GM19467 (cell line): ENCODE measurements at regions not wholly inside any gene's neighbourhood (a gene's known extent, or its start where the extent isn't known, plus 50 kb on each side); places are given as distances from the start of the nearest gene placed in this dataset.
"Not testable (repeated sequence)": the region's sequence is repeated elsewhere in the genome, so short reads cannot be mapped to it uniquely, and the experiment has no call there.

Experiments used
- ATAC-seq: cut with Tn5 transposase; IDR thresholded peaks from one replicate; pipeline ENCODE4 v1.9.1; 2021; ENCODE audit warnings: mild to moderate bottlenecking, moderate library complexity; ENCODE audit not compliant: unreplicated experiment

DNA sequence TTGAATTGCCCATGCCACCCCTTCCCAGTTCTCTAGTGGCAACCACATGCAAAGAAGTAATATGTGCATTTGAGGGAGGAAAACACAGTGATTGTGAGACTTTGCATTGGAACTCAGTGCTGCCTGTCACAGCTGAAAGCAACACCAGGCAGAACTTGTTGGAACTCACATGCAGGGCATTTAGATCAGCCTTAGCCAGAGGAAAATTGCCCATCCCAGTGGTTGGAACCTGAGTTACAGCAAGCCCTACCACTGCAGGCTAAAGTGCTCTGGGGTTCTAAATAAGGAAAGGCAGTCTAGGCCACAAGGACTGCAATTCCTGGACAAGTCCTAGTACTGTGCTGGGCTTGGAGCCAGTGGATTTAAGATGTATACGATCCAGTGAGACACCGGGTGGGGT lies 245.3 kb upstream of the UFL1 start:
- ATAC-seq: no peak

DNA sequence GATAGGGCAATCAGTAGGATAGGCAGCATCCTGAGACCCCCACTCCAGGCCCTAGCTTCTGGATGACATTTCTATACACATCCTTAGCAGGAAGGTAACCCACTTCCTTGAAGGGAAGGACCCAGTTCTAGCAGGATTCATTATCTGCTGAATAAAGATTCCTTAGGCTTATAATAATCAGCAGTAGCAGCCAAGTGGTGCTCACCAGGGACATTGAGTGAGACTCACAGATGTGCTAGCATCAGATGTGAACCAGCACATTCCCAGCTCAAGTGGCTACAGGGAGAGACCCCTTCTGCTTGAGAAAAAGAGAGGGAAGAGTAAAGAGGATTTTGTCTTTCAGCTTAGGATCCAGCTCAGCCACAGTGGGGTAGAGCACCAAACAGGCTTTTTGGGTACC lies 244.8 kb upstream of the UFL1 start:
- no peak for ATAC-seq

- ATAC-seq: no peak
Measured at GRCh38 chr6:96279084-96279483, 242.5 kb upstream of the UFL1 start.

- no peak for ATAC-seq
Measured at GRCh38 chr6:96286503-96286902, 235.1 kb upstream of the UFL1 start.

- no peak for ATAC-seq
Measured at GRCh38 chr6:96299525-96299924, 222.1 kb upstream of the UFL1 start.

GRCh38 chr6:96301023-96301422 lies 220.6 kb upstream of the UFL1 start:
- ATAC-seq: no peak

GRCh38 chr6:96301781-96302180 lies 219.8 kb upstream of the UFL1 start:
- ATAC-seq: no peak

DNA sequence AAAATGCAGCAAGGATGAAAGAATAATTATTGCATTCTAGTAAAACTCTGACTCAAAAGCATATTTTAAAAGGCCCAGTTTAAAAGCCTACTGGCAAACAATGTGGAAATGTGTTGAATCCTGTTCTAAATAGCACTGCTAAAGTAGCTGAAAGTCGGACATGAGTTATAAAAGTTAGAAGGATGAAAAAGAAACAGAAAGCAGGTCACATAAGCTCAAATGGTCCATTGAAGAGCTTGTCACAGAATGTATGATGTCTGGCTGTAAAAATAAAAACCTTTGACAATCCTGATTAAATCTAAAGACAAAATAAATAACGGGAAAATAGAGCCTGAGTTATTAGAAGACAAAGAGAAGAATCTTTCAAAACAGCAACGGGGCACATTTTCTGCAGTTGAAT lies 218.6 kb upstream of the UFL1 start:
- ATAC-seq: no peak

DNA sequence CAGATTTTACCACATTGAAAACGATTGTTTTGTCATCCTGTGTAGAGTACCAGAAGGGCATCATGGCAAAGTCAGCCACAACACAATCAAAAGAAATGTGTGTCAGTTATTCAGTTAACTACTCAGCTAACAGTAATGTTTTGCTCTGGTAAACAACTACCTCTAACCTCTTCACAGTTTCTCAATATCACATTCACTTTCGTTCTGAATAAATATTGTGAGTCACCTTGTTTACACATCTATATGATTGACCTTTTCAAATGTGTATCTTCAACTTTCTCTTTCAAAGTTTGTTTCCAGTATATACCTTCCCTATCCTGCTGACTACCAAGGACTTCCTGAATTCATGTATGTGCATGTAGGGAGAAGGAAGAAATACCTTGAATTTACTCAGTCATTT lies 216.6 kb upstream of the UFL1 start:
- peak; percentile 88 for ATAC-seq

- no peak for ATAC-seq
Measured at GRCh38 chr6:96330884-96331283, 190.7 kb upstream of the UFL1 start.

DNA sequence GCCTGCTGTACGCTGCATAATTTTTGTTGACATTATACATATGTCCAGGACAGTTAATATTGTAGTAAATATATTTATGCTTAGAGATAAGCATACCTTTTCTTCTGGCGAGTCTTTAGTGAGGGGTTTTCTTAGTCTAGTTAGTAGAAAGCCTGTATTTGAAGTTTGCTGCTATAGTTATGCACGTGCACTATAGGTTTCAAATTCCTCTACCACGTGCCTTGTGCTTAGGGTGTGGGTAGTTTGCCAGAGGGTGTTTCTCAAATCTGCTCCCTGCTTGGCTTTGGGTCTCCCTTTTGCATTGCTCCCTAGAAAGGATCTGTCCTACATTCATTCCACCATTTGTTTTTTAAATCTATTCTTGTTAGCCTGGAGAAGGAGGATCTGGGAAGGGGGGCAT lies 181.4 kb upstream of the UFL1 start:
- ATAC-seq: no peak

GRCh38 chr6:96345501-96345900 lies 176.1 kb upstream of the UFL1 start:
- ATAC-seq: no peak

GRCh38 chr6:96381246-96381645 lies 140.4 kb upstream of the UFL1 start:
- no peak for ATAC-seq

DNA sequence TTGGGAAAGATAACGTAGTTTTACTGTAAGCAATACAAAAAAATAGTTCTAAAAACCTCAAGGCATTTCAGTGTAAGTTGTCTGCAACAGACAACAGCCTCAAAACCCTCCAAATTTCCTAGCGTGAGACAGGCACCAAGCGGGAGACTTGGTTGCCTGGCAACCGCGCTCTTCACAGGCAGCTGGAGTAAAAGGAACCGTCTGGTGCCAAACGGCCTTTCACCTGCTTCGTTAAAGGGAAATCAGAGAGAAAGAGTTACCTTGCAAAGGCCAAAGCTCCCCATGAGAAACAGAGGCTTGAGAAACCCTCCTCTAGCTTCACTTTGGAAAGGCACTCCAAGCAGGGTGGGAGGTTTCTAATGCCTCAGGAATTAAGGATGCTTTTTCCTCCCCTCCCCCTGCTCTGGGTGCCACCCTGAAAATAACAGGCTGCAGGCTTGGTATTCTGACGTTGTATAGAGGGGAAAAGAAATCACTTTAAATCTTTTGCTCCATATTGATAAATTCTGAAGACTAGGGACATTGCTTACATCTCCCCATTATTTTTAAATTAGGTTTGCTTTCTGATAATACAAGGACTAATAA lies 129.7 kb upstream of the UFL1 start:
- ATAC-seq: no peak

DNA sequence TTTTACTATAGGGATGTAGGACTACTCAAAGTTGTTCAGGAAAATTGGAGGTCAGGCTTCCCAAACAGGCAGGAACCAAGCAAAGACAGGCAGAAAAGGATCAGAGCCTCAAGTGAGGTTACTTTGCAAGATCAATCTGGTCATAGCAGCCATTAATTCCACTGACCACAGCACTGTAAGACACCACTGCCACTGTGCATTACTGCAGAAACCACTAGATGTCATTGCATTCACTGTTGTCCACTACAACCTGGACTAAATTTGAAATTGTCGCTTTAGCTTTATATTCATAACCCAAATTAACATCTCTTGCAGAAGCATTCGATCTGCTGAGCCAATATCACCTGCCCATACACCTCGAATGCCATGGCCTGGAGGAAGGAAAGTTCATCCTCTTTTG lies 126.9 kb upstream of the UFL1 start:
- no peak for ATAC-seq

GRCh38 chr6:96410467-96410866 lies 111.1 kb upstream of the UFL1 start:
- no peak for ATAC-seq

GRCh38 chr6:96420294-96420693 lies 101.3 kb upstream of the UFL1 start:
- no peak for ATAC-seq

- ATAC-seq: no peak
Measured at GRCh38 chr6:96433950-96434349, 87.7 kb upstream of the UFL1 start.

GRCh38 chr6:96436398-96436797 lies 85.2 kb upstream of the UFL1 start:
- no peak for ATAC-seq

GRCh38 chr6:96437228-96437627 lies 84.4 kb upstream of the UFL1 start:
- ATAC-seq: not testable (repeated sequence)

GRCh38 chr6:96450082-96450769 lies 71.4 kb upstream of the UFL1 start:
- ATAC-seq: no peak

DNA sequence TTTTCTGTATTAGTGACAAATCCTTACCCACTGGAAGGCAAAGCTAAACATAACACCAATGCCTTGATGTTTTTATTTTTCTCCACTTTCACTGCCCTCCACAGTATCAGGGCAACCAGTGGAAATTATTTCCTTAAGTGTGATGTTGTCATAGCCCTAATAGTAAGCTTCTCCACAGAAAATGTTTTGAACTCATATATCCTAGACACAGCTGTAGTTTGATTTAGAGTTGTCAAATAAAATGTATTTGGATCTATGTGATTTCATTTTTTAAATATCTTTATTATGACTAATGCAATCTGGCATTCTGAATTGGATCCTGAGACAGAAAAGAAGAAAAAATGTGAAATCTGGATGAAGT lies 70.9 kb upstream of the UFL1 start:
- ATAC-seq: no peak

GRCh38 chr6:96458771-96459170 lies 62.8 kb upstream of the UFL1 start:
- ATAC-seq: no peak
